HCT116 (cell line): ENCODE measurements at regions not wholly inside any gene's neighbourhood (a gene's known extent, or its start where the extent isn't known, plus 50 kb on each side); places are given as distances from the start of the nearest gene placed in this dataset.

Source experiments
- ATAC-seq: fragments of 200-7000 bp; cut with Tn5 transposase; 2 replicates; pipeline ENCODE4 v1.9.1; 2020; ENCODE audit warnings: mild to moderate bottlenecking, moderate library complexity
- BruUV-seq: library from RNA; stranded (reverse); fragments of 400-500 nt; replicated peaks from 2 replicates; lab custom pipeline; 2021; lab: Mats Ljungman, UMichigan
- CTCF ChIA-PET: fragments of 300-600 bp; sonication (Branson Sonifier 250); formaldehyde crosslinking; loops from one replicate; lab custom pipeline; 2021; ENCODE audit warnings: antibody characterized with exemption; lab: Charles Lee
- POLR2A ChIA-PET: fragments of 300-600, 350-600 bp; sonication (Branson Sonifier 250); formaldehyde crosslinking; loops from one replicate; lab custom pipeline; 2021; ENCODE audit warnings: antibody characterized with exemption; lab: Charles Lee
- RAD21 ChIA-PET, 2 experiments: fragments of 300-600 bp; sonication (Branson Sonifier 250); formaldehyde crosslinking; loops; one replicate each; lab custom pipeline; 2023; ENCODE audit warnings: low total read pairs in 2 of 2; ENCODE audit not compliant: uncharacterized antibody in 2 of 2, unreplicated experiment in 2 of 2, low non-redundant PET in 1 of 2; lab: Charles Lee
- DNase-seq: peaks from one replicate; pipeline ENCODE4 v3.0.0-alpha.2; 2010; ENCODE audit warnings: low read depth, low spot score
- H2AFZ ChIP-seq: fragments of 200-600 bp; shearing (Covaris generic), sonication (generic); 2 replicates; pipeline ENCODE4 v1.6.1; 2017; ENCODE audit warnings: low read depth, mixed run types, mixed read lengths, antibody characterized with exemption, low read length; ENCODE audit not compliant: poor library complexity, severe bottlenecking
- H3K27ac ChIP-seq: 2 replicates; pipeline ENCODE4 v1.5.1; 2012; ENCODE audit warnings: low read depth, low read length
- H3K27me3 ChIP-seq: fragments of 200-600 bp; sonication (generic); 2 replicates; pipeline ENCODE4 v1.6.1; 2016; ENCODE audit warnings: mixed run types, low read length, mixed read lengths; ENCODE audit not compliant: insufficient read depth
- H3K36me3 ChIP-seq, 2 experiments: fragments of 200-500 bp in 1 of 2; fragments of 200-600 bp in 1 of 2; sonication (Bioruptor generic) in 1 of 2; sonication (generic) in 1 of 2; 2 replicates each; pipeline versions ENCODE4 v1.5.1 to v1.6.1; 2014 to 2016; ENCODE audit warnings: low read length in 2 of 2, inconsistent platforms in 1 of 2, mixed read lengths in 1 of 2, mixed run types in 1 of 2; ENCODE audit not compliant: insufficient read depth in 2 of 2, control insufficient read depth in 1 of 2
- H3K4me1 ChIP-seq, 2 experiments: fragments of 200-600 bp in 1 of 2; sonication (generic) in 1 of 2; 2 replicates each; pipeline versions ENCODE4 v1.5.1 to v1.6.1; 2012 to 2017; ENCODE audit warnings: low read length in 2 of 2, inconsistent platforms in 1 of 2, mild to moderate bottlenecking in 1 of 2, mixed read lengths in 1 of 2, mixed run types in 1 of 2, moderate library complexity in 1 of 2; ENCODE audit not compliant: insufficient read depth in 2 of 2, control insufficient read depth in 1 of 2
- H3K4me2 ChIP-seq: fragments of 200-600 bp; sonication (generic); 2 replicates; pipeline ENCODE4 v1.6.1; 2017; ENCODE audit warnings: mixed run types, low read length, mixed read lengths
- H3K4me3 ChIP-seq, 2 experiments: fragments of 200-600 bp in 1 of 2; sonication (generic) in 1 of 2; replicated peaks in 1 of 2; 2 replicates each; pipeline ENCODE4 v1.5.1; 2011 to 2016; ENCODE audit warnings: low read length in 2 of 2, control low read depth in 1 of 2, low read depth in 1 of 2, mild to moderate bottlenecking in 1 of 2, mixed read lengths in 1 of 2, mixed run types in 1 of 2
- H3K79me2 ChIP-seq: fragments of 200-600 bp; sonication (generic); 2 replicates; pipeline ENCODE4 v1.6.1; 2017; ENCODE audit warnings: mild to moderate bottlenecking, mixed run types, low read length, moderate library complexity, mixed read lengths; ENCODE audit not compliant: insufficient read depth
- H3K9ac ChIP-seq: fragments of 200-600 bp; sonication (generic); 2 replicates; pipeline ENCODE4 v1.6.1; 2016; ENCODE audit warnings: low read length, mixed read lengths
- H3K9me2 ChIP-seq: fragments of 200-600 bp; sonication (generic), shearing (Covaris generic); 2 replicates; pipeline ENCODE4 v1.6.1; 2017; ENCODE audit warnings: mixed run types, mild to moderate bottlenecking, moderate library complexity; ENCODE audit not compliant: insufficient read depth
- H3K9me3 ChIP-seq, 2 experiments: fragments of 200-500 bp in 1 of 2; fragments of 200-600 bp in 1 of 2; sonication (Bioruptor generic) in 1 of 2; sonication (generic) in 1 of 2; 2 replicates each; pipeline ENCODE4 v1.6.1; 2014 to 2017; ENCODE audit warnings: low read length in 2 of 2, mixed read lengths in 2 of 2, inconsistent platforms in 1 of 2, low read depth in 1 of 2, mild to moderate bottlenecking in 1 of 2, mixed run types in 1 of 2, moderate library complexity in 1 of 2; ENCODE audit not compliant: control insufficient read depth in 1 of 2, insufficient read depth in 1 of 2
- H4K20me1 ChIP-seq: fragments of 200-600 bp; sonication (generic), shearing (Covaris generic); 2 replicates; pipeline ENCODE4 v1.6.1; 2017; ENCODE audit warnings: mixed run types, mild to moderate bottlenecking, moderate library complexity; ENCODE audit not compliant: insufficient read depth
- ATF3 ChIP-seq: IDR thresholded peaks from 2 replicates; pipeline ENCODE4 v1.6.1; 2012
- EGR1 ChIP-seq: IDR thresholded peaks from 2 replicates; pipeline ENCODE4 v1.6.1; 2012; ENCODE audit warnings: low read depth
- ELF1 ChIP-seq: IDR thresholded peaks from 2 replicates; pipeline ENCODE4 v1.6.1; 2012; ENCODE audit warnings: low read depth, borderline replicate concordance
- EZH2phosphoT487 ChIP-seq: fragments of 200-600 bp; IDR thresholded peaks from 2 replicates; pipeline ENCODE4 v1.6.1; 2018; ENCODE audit warnings: antibody characterized with exemption, borderline replicate concordance
- FOSL1 ChIP-seq: IDR thresholded peaks from 2 replicates; pipeline ENCODE4 v1.6.1; 2012; ENCODE audit warnings: low read depth
- POLR2AphosphoS5 ChIP-seq: IDR thresholded peaks from 2 replicates; pipeline ENCODE4 v1.6.1; 2011; ENCODE audit warnings: mild to moderate bottlenecking, low read depth, low read length, moderate library complexity
- SIN3A ChIP-seq: IDR thresholded peaks from 2 replicates; pipeline ENCODE4 v1.6.1; 2012; ENCODE audit warnings: low read depth
- SP1 ChIP-seq: IDR thresholded peaks from 2 replicates; pipeline ENCODE4 v1.6.1; 2012; ENCODE audit warnings: low read depth
- TCF7L2 ChIP-seq: IDR thresholded peaks from 2 replicates; pipeline ENCODE4 v1.7.0; 2011; ENCODE audit warnings: borderline replicate concordance, inconsistent platforms; ENCODE audit not compliant: insufficient read depth, insufficient read length; ENCODE audit errors: extremely low read depth
- YY1 ChIP-seq: IDR thresholded peaks from 2 replicates; pipeline ENCODE4 v1.6.1; 2011; ENCODE audit warnings: low read length, low read depth, moderate library complexity, mild to moderate bottlenecking; ENCODE audit not compliant: insufficient replicate concordance; ENCODE audit errors: extremely low read depth
- ZBTB33 ChIP-seq: IDR thresholded peaks from 2 replicates; pipeline ENCODE4 v1.6.1; 2011; ENCODE audit warnings: mild to moderate bottlenecking, low read length, moderate library complexity; ENCODE audit not compliant: insufficient replicate concordance; ENCODE audit errors: extremely low read depth
- ZNF274 ChIP-seq: fragments of 200-500 bp; sonication (Bioruptor generic); IDR thresholded peaks from 2 replicates; pipeline ENCODE4 v1.6.1; 2014; ENCODE audit warnings: mild to moderate bottlenecking, low read depth, low read length, inconsistent platforms
- intact Hi-C: fragments of 100-400 bp; cut with micrococcal nuclease; formaldehyde crosslinking; loops from 2 replicates; pipeline ENCODE4 v1.10.0; 2022

- Histone ChIP-seq H3K27ac (no peak overlapping the region), H3K27me3 (no peaks in the 10 kb centered on the region), H3K9ac (no peak overlapping the region), H3K9me3 (no peaks in the 10 kb centered on the region), H3K4me1 (no peaks in the 10 kb centered on the region), H4K20me1 (no peaks in the 10 kb centered on the region), H3K4me2 (no peak overlapping the region), H3K4me3 (no peak overlapping the region), H3K9me2 (no peaks in the 10 kb centered on the region), H3K36me3 (no peaks in the 10 kb centered on the region), H3K79me2 (no peaks in the 10 kb centered on the region), H2AFZ (no peak overlapping the region)
- ChIA-PET RAD21 (no interaction called here), POLR2A (no interaction called here), CTCF (no interaction called here)
- intact Hi-C loops, result no loop called here
- DNase-seq, result no peak
- ATAC-seq, result no peak
- no peak for TF ChIP-seq ATF3
- TF ChIP-seq SIN3A, result no peak
- no peak for TF ChIP-seq SP1
- TF ChIP-seq ZBTB33, result no peak
- no peak for TF ChIP-seq ELF1
- TF ChIP-seq TCF7L2, result no peak
- TF ChIP-seq EGR1, result no peak
- TF ChIP-seq EZH2phosphoT487, result no peak
- no peak for TF ChIP-seq POLR2AphosphoS5
- no peak for TF ChIP-seq FOSL1
- TF ChIP-seq YY1, result no peak
- TF ChIP-seq ZNF274, result no peak
- no TSS peak for BruUV-seq
Measured at GRCh38 chrY:8690901-8691685, 646.2 kb upstream of the TSPY4 start.
